Embryonic facial prominence (tissue), 1 donor: ENCODE measurements at regions not wholly inside any gene's neighbourhood (a gene's known extent, or its start where the extent isn't known, plus 50 kb on each side); places are given as distances from the start of the nearest gene placed in this dataset.
"Not testable (repeated sequence)": the region's sequence is repeated elsewhere in the genome, so short reads cannot be mapped to it uniquely, and the experiment has no call there.

ENCODE experiments used
- DNase-seq: peaks from one replicate; pipeline ENCODE4 v3.0.0-alpha.2; 2016; ENCODE audit errors: extremely low spot score

- no peak for DNase-seq
These were observed 484.7 kb downstream of the DACH1 start for GRCh38 chr13:71382285-71382684.

- DNase-seq: no peak
These were observed 486.8 kb downstream of the DACH1 start for GRCh38 chr13:71380191-71380590.

GRCh38 chr13:71378961-71379905, 487.8 kb downstream of the DACH1 start:
- DNase-seq: no peak

- no peak for DNase-seq
These were observed 492.4 kb downstream of the DACH1 start for GRCh38 chr13:71374471-71375049.

- DNase-seq: no peak
These were observed 498.7 kb downstream of the DACH1 start for GRCh38 chr13:71368336-71368735.

GRCh38 chr13:71360041-71360440, 507.0 kb downstream of the DACH1 start:
- DNase-seq: no peak

- no peak for DNase-seq
These were observed 507.4 kb downstream of the DACH1 start for GRCh38 chr13:71359641-71360040.

GRCh38 chr13:71358218-71358617, 508.8 kb downstream of the DACH1 start:
- DNase-seq: no peak

GRCh38 chr13:71355010-71355409, 512.0 kb downstream of the DACH1 start:
- DNase-seq: no peak

- DNase-seq: no peak
These were observed 516.1 kb downstream of the DACH1 start for GRCh38 chr13:71350886-71351285.

GRCh38 chr13:71345856-71346255, 521.1 kb downstream of the DACH1 start:
- not testable (repeated sequence) for DNase-seq

GRCh38 chr13:71339736-71340135, 527.3 kb downstream of the DACH1 start:
- no peak for DNase-seq

- DNase-seq: no peak
These were observed 528.0 kb downstream of the DACH1 start for GRCh38 chr13:71339005-71339404.

GRCh38 chr13:71338070-71338469, 528.9 kb downstream of the DACH1 start:
- no peak for DNase-seq

GRCh38 chr13:71327266-71327665, 539.7 kb downstream of the DACH1 start:
- DNase-seq: no peak

GRCh38 chr13:71325556-71325955, 541.4 kb downstream of the DACH1 start:
- DNase-seq: no peak

GRCh38 chr13:71323266-71323665, 543.7 kb downstream of the DACH1 start:
- DNase-seq: no peak

- no peak for DNase-seq
These were observed 546.6 kb downstream of the DACH1 start for GRCh38 chr13:71320452-71320851.

GRCh38 chr13:71316792-71317363, 550.1 kb downstream of the DACH1 start:
- no peak for DNase-seq

GRCh38 chr13:71312923-71313322, 554.1 kb downstream of the DACH1 start:
- no peak for DNase-seq

- no peak for DNase-seq
These were observed 557.1 kb downstream of the DACH1 start for GRCh38 chr13:71309905-71310304.

GRCh38 chr13:71306821-71307220, 560.2 kb downstream of the DACH1 start:
- no peak for DNase-seq

GRCh38 chr13:71304861-71305260, 562.1 kb downstream of the DACH1 start:
- DNase-seq: no peak
